ENCODE measurements at regions not wholly inside any gene's neighbourhood (a gene's known extent, or its start where the extent isn't known, plus 50 kb on each side); places are given as distances from the start of the nearest gene placed in this dataset.

GRCh38 chr5:153901449-153901848 is 137.3 kb downstream of the FAM114A2 start:
- peak overlapping the region; percentile 12 to 52 (median 30) for H3K27ac ChIP-seq
- in situ Hi-C loops (cut with MboI; ENCODE audit: low sequenced_read_pairs in 4 of 4) (no loop called here), intact Hi-C loops (cut with DNase I; ENCODE audit: low total_unique reads) (no loop called here)
- no peaks in the 10 kb centered on the region for H3K27me3 ChIP-seq
- no peaks in the 10 kb centered on the region for H3K4me1 ChIP-seq
- no peak overlapping the region for H3K4me3 ChIP-seq
- DNase-seq (no peak), ATAC-seq (no peak)
- no peaks in the 10 kb centered on the region for H3K9me3 ChIP-seq
- no peak for TF ChIP-seq CTCF (IDR thresholded peaks at IDR 0.05 in 4 of 5, conservative IDR thresholded peaks at IDR 0.05 in 1 of 5)
- no peak for TF ChIP-seq POLR2A (IDR thresholded peaks at IDR 0.05)
- no peaks in the 10 kb centered on the region for H3K36me3 ChIP-seq

GRCh38 chr5:153900703-153901395 is 137.9 kb downstream of the FAM114A2 start:
- no peak for TF ChIP-seq POLR2A (IDR thresholded peaks at IDR 0.05)
- TF ChIP-seq CTCF (IDR thresholded peaks at IDR 0.05 in 4 of 5, conservative IDR thresholded peaks at IDR 0.05 in 1 of 5), result no peak
- intact Hi-C loops (cut with DNase I; ENCODE audit: low total_unique reads) (no loop called here), in situ Hi-C loops (cut with MboI; ENCODE audit: low sequenced_read_pairs in 4 of 4) (no loop called here)
- Histone ChIP-seq H3K4me1 (no peaks in the 10 kb centered on the region), H3K4me3 (no peak overlapping the region), H3K36me3 (no peaks in the 10 kb centered on the region), H3K27me3 (no peaks in the 10 kb centered on the region), H3K27ac (peak overlapping the region in 3 of 4 donors; percentile 12 to 52 (median 24)), H3K9me3 (no peaks in the 10 kb centered on the region)
- no peak for DNase-seq
- ATAC-seq, result peak; percentile 67 to 75

GRCh38 chr5:153899746-153900145 is 139.0 kb downstream of the FAM114A2 start:
- intact Hi-C loops (cut with DNase I; ENCODE audit: low total_unique reads) (no loop called here), in situ Hi-C loops (cut with MboI; ENCODE audit: low sequenced_read_pairs in 4 of 4) (no loop called here)
- Histone ChIP-seq H3K27me3 (no peaks in the 10 kb centered on the region), H3K4me1 (no peaks in the 10 kb centered on the region), H3K27ac (no peak overlapping the region), H3K9me3 (no peaks in the 10 kb centered on the region), H3K4me3 (no peak overlapping the region), H3K36me3 (no peaks in the 10 kb centered on the region)
- ATAC-seq (no peak), DNase-seq (no peak)
- TF ChIP-seq CTCF (IDR thresholded peaks at IDR 0.05 in 4 of 5, conservative IDR thresholded peaks at IDR 0.05 in 1 of 5), result no peak
- no peak for TF ChIP-seq POLR2A (IDR thresholded peaks at IDR 0.05)

GRCh38 chr5:153896701-153897100 is 142.0 kb downstream of the FAM114A2 start:
- DNase-seq (no peak), ATAC-seq (peak in 1 of 2 donors; percentile 55)
- intact Hi-C loops (cut with DNase I; ENCODE audit: low total_unique reads), result no loop called here
- Histone ChIP-seq H3K36me3 (no peaks in the 10 kb centered on the region), H3K27ac (no peak overlapping the region), H3K27me3 (no peaks in the 10 kb centered on the region), H3K9me3 (no peaks in the 10 kb centered on the region), H3K4me1 (no peaks in the 10 kb centered on the region), H3K4me3 (no peak overlapping the region)
- in situ Hi-C loops (cut with MboI; ENCODE audit: low sequenced_read_pairs in 4 of 4), result no loop called here
- TF ChIP-seq POLR2A (IDR thresholded peaks at IDR 0.05) (no peak), CTCF (IDR thresholded peaks at IDR 0.05 in 4 of 5, conservative IDR thresholded peaks at IDR 0.05 in 1 of 5) (no peak)

- Histone ChIP-seq H3K27ac (no peak overlapping the region), H3K27me3 (no peaks in the 10 kb centered on the region), H3K36me3 (no peaks in the 10 kb centered on the region), H3K4me3 (no peak overlapping the region), H3K4me1 (no peaks in the 10 kb centered on the region), H3K9me3 (no peaks in the 10 kb centered on the region)
- TF ChIP-seq POLR2A (IDR thresholded peaks at IDR 0.05) (no peak), CTCF (IDR thresholded peaks at IDR 0.05 in 4 of 5, conservative IDR thresholded peaks at IDR 0.05 in 1 of 5) (no peak)
- ATAC-seq, result no peak
- in situ Hi-C loops (cut with MboI; ENCODE audit: low sequenced_read_pairs in 4 of 4), result no loop called here
- DNase-seq, result no peak
- intact Hi-C loops (cut with DNase I; ENCODE audit: low total_unique reads), result no loop called here
Observed at GRCh38 chr5:153896117-153896516, 142.6 kb downstream of the FAM114A2 start.
